ENCODE measurements at regions not wholly inside any gene's neighbourhood (a gene's known extent, or its start where the extent isn't known, plus 50 kb on each side); places are given as distances from the start of the nearest gene placed in this dataset.
"Not testable (repeated sequence)": the region's sequence is repeated elsewhere in the genome, so short reads cannot be mapped to it uniquely, and the experiment has no call there.

DNA sequence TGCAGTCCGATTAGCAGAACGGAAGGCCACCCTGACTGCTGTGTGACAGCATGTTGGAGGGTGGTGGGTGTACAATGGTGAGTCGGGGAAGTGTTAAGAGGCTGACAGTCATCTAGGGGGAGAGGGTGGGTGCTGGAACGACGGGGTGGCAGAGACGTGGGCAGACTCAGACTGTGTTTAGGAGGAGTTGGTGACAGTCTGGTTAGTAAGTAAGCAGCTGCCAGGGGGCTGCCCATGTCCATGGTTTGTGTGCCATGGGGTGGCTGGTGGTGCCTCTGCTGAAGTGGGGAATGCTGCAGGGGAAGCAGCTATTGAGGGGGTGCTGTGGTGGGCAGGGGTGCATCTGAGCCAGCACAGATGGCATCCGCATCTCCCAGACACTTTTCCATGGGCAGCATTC, 51.3 kb upstream of the BOD1 start:
- DNase-seq (ENCODE audit: low read depth) = no peak

DNA sequence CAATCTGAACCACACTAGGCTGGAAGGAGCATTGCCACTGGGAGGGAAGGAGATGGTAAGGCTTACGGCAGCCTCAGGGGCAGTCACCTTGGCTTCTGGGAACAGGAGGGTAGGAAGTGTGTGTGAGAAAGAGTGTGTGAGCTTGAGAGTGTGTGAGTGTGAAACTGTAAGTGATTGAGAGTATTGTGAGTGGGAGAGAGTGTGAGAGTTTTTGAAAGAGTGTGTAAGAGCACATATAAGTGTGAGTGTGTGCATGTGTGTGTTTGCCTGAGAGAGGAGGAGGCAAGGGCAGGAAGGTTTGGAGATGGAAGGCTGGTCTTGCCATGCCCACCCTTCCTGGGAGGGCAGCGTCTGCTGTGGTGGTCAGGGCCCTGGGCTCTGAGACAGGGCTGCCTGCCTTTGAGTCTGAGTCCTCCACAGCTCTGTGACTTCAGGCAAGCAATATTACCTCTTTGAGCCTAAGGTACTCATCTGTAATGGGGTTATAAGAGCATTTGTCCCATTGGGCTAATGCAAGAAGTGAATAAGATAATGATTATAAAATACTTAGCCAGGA, 51.9 kb upstream of the BOD1 start:
- no peak for DNase-seq (ENCODE audit: low read depth)

DNA sequence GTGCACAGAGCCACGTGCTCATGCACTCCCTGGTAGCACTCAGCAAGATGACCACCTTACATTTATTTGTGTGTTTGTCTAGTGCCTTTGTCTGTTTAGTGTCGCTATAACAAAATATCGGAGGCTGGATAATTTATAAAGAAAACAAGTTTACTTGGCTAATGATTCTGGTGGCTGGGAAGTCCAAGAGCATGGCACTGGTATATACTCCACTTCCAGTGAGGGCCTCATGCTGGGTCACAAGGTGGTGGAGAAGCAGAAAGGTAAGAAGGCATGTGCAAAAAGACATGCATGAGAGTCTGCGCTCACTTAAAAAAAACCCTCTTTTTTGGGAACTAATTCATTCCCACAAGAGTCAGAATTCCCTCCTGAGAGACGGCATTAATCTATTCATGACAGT, 52.5 kb upstream of the BOD1 start:
- DNase-seq (ENCODE audit: low read depth) = no peak

DNA sequence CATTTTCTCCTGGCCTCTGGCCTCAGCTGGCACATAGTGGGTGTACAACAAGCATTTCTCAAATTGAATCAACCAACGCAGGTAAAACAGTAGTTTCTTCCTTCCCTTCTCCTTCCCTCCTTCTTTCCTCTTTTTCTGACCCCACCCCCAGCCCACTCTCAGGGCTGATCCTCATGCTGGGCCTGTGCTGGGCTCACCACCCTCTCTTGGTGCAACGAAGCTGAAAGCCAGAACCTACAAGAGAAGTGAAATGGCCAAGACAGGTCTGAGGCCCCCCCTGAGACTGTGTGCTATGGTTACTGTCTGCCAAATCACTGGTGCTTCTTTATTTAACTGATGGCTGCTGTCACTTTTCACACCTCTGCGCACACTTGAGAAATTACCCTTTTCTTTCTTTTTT, 53.0 kb upstream of the BOD1 start:
- DNase-seq (ENCODE audit: low read depth) = no peak

DNA sequence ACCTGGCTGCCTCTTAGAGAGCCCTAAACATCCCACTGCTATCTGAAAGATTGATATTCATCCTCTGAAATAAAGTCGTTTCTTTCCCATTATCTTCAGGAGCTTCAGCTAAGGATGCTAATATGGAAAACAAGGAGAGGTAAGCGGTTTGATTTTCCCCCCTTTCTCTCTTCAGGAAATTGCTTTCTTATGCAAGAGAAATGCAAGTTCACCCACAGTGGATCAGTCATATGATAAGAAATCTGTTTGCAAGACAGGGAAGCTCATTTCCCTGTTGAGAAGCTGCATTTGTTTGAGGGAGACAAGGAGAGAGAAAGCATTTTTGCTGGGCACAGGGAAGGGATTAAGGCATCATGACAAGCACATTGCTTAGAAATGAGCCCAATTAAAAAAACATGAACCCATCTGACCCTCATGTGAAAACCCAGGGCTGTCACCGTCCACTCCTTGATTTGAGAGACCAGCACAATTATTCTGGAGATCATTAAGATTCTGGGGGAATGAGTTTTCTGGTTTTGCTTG, 53.7 kb upstream of the BOD1 start:
- no peak for DNase-seq (ENCODE audit: low read depth)

DNA sequence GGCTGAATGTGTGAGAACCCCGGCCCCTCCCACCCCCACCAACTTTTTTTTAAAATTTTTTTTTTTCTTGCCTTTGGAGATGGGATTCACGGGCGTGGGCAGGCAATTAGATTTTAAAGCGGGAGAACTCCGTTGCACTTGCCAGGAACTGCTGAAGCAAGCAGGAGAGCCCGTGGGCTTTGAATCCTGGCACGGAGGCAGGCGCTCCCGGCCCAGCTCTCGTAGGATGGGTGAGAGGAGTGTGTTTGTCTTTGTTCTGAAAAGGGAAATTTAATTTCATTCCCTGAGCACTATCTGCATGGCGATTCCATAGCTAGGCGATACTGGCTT, 54.3 kb upstream of the BOD1 start:
- no peak for DNase-seq (ENCODE audit: low read depth)

DNA sequence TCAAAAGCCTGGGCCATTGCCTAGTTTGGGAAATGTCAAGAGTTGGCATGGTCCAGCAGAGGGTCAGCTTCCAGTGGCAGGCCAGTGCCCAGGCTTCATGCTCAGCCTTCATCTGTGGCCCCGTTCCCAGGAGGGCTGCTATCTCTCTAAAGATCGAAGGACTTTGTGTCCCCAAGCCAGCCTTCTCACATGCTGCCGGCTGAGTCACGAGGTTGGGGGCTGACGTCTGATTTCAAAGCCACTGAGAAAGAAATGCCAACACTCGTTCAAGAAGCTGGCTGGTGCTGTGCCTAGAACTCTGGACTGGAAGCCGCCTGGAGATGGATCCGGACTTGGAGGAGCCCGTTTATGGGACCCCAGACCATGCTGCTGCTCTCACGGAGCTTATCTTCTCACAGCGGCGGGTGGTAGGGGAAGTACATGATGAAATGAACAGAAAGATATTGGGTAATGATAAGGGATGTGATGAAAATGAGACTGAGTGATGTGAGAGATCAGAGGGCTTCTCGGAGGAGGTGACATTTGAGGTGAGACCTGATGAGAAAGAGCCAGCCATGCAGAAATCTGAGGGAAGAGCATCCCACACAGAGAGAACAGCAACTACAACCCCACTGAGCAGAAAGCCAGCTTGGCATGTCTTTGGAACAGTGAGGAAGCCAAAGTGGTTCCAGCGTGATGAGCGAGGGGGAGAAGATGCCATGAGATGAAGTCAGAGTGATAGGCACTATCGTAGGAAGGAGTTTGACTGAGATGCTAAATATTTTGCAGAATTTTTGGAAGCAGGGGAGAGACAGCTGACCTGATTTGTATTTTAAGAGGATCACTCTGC, 54.9 kb upstream of the BOD1 start:
- no peak for DNase-seq (ENCODE audit: low read depth)

DNA sequence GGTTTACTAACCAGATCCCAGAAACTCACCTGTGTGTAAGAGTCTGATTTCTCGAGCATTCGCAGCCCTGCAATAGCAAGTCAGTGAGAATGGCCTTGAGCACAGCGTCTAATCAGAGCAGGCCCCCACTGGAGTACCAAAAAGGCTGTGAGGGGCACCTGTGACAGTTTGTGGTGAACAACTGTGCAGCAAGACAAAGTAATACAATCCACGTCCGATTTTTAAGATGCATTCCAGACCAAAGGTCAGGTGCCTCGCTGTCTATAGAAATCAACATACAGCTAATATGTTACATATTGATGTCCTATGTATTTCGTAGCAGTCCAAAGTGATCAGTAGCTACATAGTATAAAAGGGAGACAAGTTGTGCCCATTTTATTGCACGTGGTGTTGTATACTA, 55.7 kb upstream of the BOD1 start:
- DNase-seq (ENCODE audit: low read depth) = no peak

DNA sequence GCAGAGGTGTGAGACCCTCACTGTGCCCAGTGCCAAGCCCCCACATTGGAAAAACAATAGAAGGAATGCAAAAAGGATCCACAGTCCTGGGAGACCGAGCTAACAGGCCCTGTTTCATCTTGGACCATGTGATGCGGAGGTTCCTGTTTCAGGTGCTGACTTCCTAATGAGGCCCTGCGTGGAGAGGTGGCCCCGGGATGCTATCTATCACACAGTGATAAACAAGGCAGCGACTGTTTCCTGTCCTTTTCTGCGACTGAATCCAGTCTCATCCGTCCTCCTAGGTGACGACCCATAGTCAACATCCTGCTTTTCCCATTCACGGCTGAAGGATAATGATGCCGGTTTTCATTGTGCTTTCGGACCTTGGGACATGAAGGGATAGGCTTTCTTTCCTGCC, 56.4 kb upstream of the BOD1 start:
- no peak for DNase-seq (ENCODE audit: low read depth)

DNA sequence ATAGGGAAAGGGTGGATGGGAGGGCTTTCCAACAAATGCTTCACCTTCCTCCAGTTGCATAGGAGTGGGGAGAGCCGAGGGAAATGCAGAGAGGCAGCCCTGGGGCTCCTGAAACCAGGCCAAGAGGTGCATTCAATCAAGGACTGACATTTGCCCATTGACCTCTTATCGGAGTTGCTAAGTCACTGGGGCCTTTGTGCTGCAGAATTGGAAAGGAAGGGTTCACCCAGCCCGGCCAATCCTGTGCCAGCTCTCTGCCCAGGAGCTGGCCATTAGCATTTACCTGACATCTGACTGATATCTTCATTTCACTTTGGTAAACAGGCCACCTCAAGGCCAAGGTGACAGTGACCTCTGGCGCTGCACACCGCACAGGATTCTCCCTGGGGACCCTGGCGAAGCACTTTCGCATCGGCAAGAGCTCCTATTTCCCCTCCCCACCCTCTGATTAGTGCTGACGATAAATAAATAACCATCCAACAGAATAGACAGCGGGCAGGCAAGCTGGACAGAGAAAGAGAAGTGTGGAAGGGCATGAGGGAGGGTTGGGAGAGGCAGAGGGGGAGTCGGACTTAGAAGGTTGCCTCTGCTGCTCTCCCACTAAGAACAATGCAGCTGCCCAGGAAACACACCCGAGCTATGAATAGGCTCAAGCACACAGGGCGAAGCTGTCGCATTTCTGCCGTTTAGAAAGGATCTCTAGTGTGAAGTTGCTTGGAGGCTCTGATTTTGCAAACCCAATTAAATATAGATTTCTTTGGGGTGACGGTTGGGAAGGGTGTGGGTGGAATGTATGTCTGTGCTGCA, 57.0 kb upstream of the BOD1 start:
- no peak for DNase-seq (ENCODE audit: low read depth)

DNA sequence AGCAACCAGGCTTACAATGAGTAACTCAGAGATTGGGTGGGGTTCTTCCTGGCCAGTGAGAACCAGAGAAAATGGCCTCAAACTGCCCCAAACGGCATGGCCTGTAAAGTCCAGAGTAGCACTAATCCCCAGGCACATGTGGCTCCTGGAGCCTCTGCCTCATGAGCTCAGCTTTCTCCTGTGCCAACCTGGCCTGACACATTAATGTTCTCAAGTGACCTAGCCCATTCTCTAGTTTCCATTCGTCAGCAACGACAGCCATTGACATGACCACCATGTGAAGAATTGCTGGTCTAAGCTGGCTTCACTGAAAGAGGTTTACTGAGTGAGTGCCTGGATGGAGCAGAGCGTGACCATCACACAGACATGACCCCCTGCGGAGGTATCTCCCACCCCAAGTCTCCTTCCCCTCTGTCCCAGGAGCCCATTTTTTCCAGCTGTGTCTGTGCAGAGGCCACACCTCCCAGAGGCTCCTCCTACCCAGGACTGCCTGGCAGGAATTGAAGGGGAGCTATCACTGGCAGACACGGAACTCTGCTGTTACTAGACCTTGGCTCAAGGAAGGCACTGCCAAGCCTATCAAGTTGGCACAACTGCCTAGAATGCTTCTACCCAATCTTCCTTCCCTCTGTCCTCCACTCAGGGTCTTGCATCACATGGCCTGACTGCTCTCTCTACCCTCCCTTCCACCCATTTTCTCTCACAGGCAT, 59.0 kb upstream of the BOD1 start:
- DNase-seq (ENCODE audit: low read depth) = no peak

DNA sequence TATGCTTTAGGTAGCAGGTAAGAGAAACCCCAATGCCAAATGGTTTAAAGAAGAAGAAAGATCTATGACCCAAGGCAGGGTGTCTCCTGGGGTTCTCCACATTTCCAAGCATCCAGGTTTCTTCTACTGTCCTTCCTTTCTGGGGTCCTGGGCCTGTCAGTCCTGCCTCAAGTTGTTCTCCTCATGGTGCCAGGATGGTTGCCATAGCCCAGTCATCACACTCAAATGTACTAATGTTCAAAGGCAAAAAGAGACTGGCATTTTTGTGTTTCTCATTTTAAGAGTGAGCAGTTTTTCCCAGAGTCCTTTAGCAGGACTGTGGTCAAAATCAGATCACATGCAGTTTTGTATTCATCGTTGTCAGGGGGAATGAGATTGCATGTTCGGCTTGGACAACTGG, 59.9 kb upstream of the BOD1 start:
- DNase-seq (ENCODE audit: low read depth) = no peak

DNA sequence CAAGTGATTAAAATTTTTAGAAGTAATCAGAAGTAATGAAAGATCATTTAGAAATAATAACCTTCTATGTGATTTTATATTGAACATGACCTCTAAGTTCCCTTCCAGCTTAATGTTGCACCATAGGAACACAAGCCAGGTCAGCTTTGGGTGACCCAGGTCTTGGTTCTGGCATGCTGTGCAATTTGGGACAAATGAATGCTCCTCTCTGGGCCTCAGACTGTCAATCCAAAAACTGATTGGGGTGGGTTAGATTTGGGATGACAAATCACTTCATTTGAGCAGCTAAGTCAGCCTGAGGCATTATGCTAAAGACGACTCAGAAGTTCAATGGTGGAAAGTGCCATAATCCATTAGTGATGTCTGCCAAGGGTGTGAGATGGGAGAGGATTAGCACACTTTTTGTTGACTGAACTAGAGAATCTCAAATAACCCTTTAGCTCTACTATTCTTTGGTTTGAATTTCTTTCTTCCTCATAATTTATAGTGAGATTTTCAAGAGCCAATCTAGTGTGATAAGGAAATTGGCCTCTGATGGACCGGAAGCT, 60.7 kb upstream of the BOD1 start:
- DNase-seq (ENCODE audit: low read depth) = no peak

DNA sequence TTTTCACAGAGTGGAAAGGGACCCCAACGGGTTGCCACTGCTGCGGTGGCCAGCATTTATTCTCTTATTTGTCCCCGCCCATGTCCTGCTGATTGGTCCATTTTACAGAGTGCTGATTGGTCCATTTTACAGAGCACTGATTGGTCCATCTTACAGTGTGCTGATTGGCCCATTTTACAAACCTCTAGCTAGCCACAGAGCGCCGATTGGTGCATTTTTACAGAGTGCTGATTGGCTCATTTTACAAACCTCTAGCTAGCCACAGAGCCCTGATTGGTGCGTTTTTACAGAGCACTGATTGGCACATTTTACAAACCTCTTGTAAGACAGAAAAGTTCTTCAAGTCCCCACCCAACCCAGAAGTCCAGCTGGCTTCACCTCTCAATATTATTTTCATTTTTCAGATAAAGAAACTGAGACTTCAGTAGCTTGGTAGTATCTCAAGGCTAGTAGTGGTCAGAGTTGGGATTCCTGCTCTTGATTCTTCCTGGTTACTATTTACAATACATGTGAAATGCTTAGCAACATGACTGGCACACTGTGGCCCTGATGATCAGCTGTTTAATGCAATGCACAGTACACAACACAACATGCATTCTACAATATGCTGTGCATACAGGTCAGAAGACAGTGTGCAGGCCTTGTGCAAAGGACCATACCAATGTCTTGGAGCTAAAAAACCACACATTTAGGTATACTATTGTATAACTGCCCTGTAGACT, 63.6 kb upstream of the BOD1 start:
- DNase-seq (ENCODE audit: low read depth) = no peak

DNA sequence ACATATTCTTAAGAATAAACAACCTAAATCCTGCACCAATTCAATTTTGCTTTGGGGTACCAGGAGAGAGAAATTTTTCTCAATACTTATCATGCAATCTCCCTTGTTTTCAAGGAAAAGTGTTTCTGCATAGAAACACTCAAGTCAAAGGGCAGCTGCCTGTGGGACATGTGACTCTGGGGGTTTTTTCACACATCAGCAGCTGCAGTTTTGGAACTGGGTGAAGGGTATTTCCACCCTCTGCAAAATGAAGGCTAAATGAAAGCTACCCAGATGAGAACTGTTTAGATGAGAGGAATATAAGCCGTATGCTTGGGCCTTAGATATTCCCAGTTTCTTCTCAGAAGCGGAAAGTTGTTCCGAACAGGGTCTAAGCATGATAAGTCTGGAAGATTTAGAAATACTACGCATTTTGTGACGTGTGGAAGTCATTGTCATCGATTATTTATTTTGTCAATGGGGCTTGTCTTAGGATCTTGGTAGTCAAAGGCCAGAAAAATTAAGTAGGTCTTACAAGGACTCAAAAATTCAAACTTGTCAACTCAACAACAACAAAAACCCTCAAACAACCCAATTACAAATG, 64.3 kb upstream of the BOD1 start:
- no peak for DNase-seq (ENCODE audit: low read depth)

DNA sequence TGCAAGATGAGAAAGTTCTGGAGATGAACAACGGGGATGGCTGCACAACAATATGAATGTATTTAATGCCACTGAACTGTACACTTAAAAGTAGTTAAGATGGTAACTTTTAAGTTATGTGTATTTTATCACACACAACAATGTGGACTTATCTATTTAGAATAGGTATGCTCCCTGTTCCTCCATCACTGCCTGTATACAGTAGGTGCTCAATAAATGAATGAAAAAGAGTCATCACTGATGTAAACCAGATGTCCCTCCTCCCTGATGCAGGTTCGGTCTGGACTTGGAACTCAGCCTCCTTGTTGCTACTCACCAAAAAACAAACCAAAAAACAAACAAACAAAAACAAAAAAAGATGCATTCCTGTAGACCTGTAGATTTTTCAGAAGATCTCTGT, 65.9 kb upstream of the BOD1 start:
- no peak for DNase-seq (ENCODE audit: low read depth)

DNA sequence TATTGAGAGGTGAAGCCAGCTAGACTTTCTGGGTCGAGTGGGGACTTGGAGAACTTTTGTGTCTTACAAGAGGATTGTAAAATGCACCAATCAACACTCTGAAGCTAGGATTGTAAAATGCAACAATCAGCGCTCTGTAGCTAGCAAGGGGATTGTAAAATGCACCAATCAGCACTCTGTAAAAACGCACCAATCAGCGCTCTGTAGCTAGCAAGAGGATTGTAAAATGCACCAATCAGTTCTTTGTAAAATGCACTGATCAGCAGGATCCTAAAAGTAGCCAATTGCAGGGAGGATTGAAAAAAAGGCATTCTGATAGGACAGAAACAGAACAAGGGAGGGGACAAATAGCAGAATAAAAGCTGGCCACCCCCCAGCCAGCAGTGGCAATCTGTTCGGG, 68.1 kb upstream of the BOD1 start:
- DNase-seq (ENCODE audit: low read depth) = not testable (repeated sequence)

DNA sequence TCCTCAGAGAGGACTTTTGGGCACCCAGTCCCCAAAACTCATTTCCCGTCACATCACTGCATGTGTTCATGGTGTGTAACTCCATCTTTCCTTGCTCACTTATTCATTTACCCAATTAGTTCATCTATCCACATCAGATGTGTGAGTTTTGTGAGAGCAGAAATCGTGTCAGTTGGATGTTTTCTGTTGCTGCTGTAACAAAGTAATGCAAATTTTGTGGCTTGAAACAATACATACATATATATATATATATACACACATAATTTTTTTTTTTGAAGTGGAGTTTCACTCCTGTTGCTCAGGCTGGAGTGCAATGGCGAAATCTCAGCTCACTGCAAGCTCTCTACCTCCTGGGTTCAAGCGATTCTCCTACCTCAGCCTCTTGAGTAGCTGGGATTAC, 70.5 kb upstream of the BOD1 start:
- DNase-seq (ENCODE audit: low read depth) = no peak

DNA sequence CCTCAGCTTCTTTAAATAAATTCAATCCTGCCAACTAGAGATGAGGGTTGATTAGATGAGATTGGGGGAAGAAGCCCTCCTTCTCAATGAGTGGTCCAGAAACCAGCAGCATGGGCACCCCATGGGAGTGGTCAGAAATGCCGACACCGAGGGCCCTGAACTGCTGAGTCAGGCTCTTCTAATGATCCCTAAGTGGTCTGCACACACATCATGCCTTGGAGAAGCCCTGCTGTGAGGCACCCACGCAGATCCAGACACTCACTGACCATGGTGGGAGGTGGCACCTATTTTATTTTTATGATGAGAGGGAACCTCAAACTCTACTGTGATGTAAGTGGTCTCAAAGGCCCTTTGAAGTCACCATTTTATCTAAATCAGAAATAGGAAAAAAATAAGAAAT, 72.3 kb upstream of the BOD1 start:
- no peak for DNase-seq (ENCODE audit: low read depth)

DNA sequence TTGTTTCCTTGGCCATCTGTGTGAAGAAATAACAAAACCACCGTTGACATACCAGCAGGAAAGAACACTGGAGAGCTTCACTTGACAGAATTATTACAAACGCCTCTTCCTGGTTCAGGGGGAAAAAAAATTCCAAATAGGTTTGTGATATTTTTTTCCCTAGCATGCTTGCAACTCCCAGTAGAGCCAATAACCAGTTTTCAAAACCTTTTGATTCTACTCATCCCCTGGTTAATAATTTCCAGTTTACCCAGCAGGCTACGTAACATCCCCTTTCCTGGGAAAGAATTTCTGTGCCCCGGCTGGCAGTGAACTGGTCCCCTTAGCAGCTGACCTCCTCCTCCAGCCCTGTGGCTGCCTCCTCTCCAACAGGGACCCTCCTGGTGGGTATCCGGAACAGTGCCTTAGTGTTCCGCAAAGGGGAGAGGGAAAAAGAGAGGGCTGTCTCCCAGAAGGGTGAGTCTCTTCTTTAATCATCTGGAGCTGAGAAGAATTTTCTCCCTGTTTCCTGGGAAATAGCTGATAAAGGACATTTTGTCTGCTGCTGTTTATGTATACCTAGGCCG, 72.8 kb upstream of the BOD1 start:
- no peak for DNase-seq (ENCODE audit: low read depth)
